MCF 10A (cell line): ENCODE measurements at regions not wholly inside any gene's neighbourhood (a gene's known extent, or its start where the extent isn't known, plus 50 kb on each side); places are given as distances from the start of the nearest gene placed in this dataset.

Experiments used
- BruUV-seq: library from RNA; stranded (reverse); fragments of 400-500 nt; replicated peaks from 2 replicates; lab custom pipeline; 2021; lab: Mats Ljungman, UMichigan
- CTCF ChIA-PET: fragments of 300-600 bp; sonication (Branson Sonifier 250); formaldehyde crosslinking; extraction: SDS; loops from one replicate; lab custom pipeline; 2021; ENCODE audit warnings: antibody characterized with exemption, inconsistent platforms; lab: Yijun Ruan, JAX
- POLR2A ChIA-PET: fragments of 300-600, 350-650 bp; sonication (Branson Sonifier 250); formaldehyde crosslinking; extraction: SDS; loops from one replicate; lab custom pipeline; 2020; ENCODE audit warnings: antibody characterized with exemption, inconsistent platforms; lab: Yijun Ruan, JAX
- DNase-seq: peaks from one replicate; pipeline ENCODE4 v3.0.0-alpha.2; 2018; ENCODE audit not compliant: unreplicated experiment
- H3K27ac Mint-ChIP-seq: one replicate; pipeline ENCODE4 v1.8.0; 2022; ENCODE audit warnings: mild to moderate bottlenecking, low read depth, mixed read lengths; ENCODE audit not compliant: unreplicated experiment
- H3K27me3 Mint-ChIP-seq: one replicate; pipeline ENCODE4 v1.8.0; 2022; ENCODE audit warnings: mixed read lengths; ENCODE audit not compliant: insufficient read depth, unreplicated experiment
- H3K36me3 Mint-ChIP-seq: one replicate; pipeline ENCODE4 v1.8.0; 2022; ENCODE audit warnings: mild to moderate bottlenecking, moderate library complexity, mixed read lengths; ENCODE audit not compliant: insufficient read depth, unreplicated experiment
- H3K4me1 Mint-ChIP-seq: one replicate; pipeline ENCODE4 v1.8.0; 2022; ENCODE audit warnings: mixed read lengths; ENCODE audit not compliant: insufficient read depth, unreplicated experiment
- H3K4me3 Mint-ChIP-seq: one replicate; pipeline ENCODE4 v1.8.0; 2022; ENCODE audit warnings: mild to moderate bottlenecking, moderate library complexity, mixed read lengths; ENCODE audit not compliant: unreplicated experiment
- H3K9me3 Mint-ChIP-seq: one replicate; pipeline ENCODE4 v1.8.0; 2022; ENCODE audit warnings: mixed read lengths; ENCODE audit not compliant: unreplicated experiment
- CTCF ChIP-seq: fragments of 200-600 bp; IDR thresholded peaks from one replicate; pipeline ENCODE4 v1.8.0; 2022; ENCODE audit warnings: antibody characterized with exemption, mild to moderate bottlenecking; ENCODE audit not compliant: unreplicated experiment
- intact Hi-C: fragments of 100-400 bp; cut with micrococcal nuclease; formaldehyde crosslinking; loops from 2 replicates; pipeline ENCODE4 v1.14.1; 2022

- Mint-ChIP-seq H3K4me3 (no peak overlapping the region), H3K4me1 (peaks cover 6% of the 10 kb centered on the region), H3K36me3 (no peaks in the 10 kb centered on the region), H3K27ac (no peak overlapping the region), H3K27me3 (peaks cover 10% of the 10 kb centered on the region), H3K9me3 (no peaks in the 10 kb centered on the region)
- no peak for DNase-seq
- intact Hi-C loops = no loop called here
- BruUV-seq = no TSS peak
- CTCF ChIA-PET = no interaction called here
- POLR2A ChIA-PET = no interaction called here
- no peak for TF ChIP-seq CTCF
Observed at GRCh38 chr6:62976566-62976965, 234.7 kb upstream of the FKBP1C start.

- peaks cover 6% of the 10 kb centered on the region for H3K4me1 Mint-ChIP-seq
- no peak overlapping the region for H3K27ac Mint-ChIP-seq
- CTCF ChIA-PET = no interaction called here
- H3K9me3 Mint-ChIP-seq = no peaks in the 10 kb centered on the region
- POLR2A ChIA-PET = interaction anchor here (1.0 to 2.1 kb wide), 2 partner anchors 9 to 20 kb away, joined by 4 to 7 read pairs; no protein-coding TSS in a partner anchor
- no TSS peak for BruUV-seq
- H3K36me3 Mint-ChIP-seq = no peaks in the 10 kb centered on the region
- H3K4me3 Mint-ChIP-seq = no peak overlapping the region
- intact Hi-C loops = no loop called here
- no peak for TF ChIP-seq CTCF
- no peak for DNase-seq
- peaks cover 11% of the 10 kb centered on the region for H3K27me3 Mint-ChIP-seq
Observed at GRCh38 chr6:62978920-62979319, 232.3 kb upstream of the FKBP1C start.

GRCh38 chr6:62980093-62980492 lies 231.2 kb upstream of the FKBP1C start:
- H3K4me3 Mint-ChIP-seq = no peak overlapping the region
- BruUV-seq = no TSS peak
- no peak for DNase-seq
- H3K27ac Mint-ChIP-seq = no peak overlapping the region
- peaks cover 6% of the 10 kb centered on the region for H3K4me1 Mint-ChIP-seq
- H3K36me3 Mint-ChIP-seq = no peaks in the 10 kb centered on the region
- TF ChIP-seq CTCF = no peak
- ChIA-PET CTCF (interaction anchor here (0.6 kb wide), 1 partner anchor 50 kb away, joined by 4 read pairs; no protein-coding TSS in a partner anchor), POLR2A (interaction anchor here (0.9 to 2.1 kb wide), 3 partner anchors 8 to 19 kb away, joined by 4 to 7 read pairs (median 5); no protein-coding TSS in a partner anchor)
- intact Hi-C loops = no loop called here
- no peaks in the 10 kb centered on the region for H3K9me3 Mint-ChIP-seq
- peaks cover 11% of the 10 kb centered on the region for H3K27me3 Mint-ChIP-seq

- intact Hi-C loops = no loop called here
- Mint-ChIP-seq H3K9me3 (no peaks in the 10 kb centered on the region), H3K36me3 (no peaks in the 10 kb centered on the region), H3K4me3 (no peak overlapping the region), H3K4me1 (peaks cover 6% of the 10 kb centered on the region), H3K27me3 (peaks cover 11% of the 10 kb centered on the region), H3K27ac (no peak overlapping the region)
- DNase-seq = no peak
- ChIA-PET CTCF (interaction anchor here (0.6 kb wide), 1 partner anchor 49 kb away, joined by 4 read pairs; no protein-coding TSS in a partner anchor), POLR2A (interaction anchor here (0.9 to 2.1 kb wide), 2 partner anchors 18 kb away, joined by 5 to 7 read pairs; no protein-coding TSS in a partner anchor)
- no peak for TF ChIP-seq CTCF
- no TSS peak for BruUV-seq
Observed at GRCh38 chr6:62980724-62981123, 230.5 kb upstream of the FKBP1C start.
